HG03521 (cell line): ENCODE measurements at regions not wholly inside any gene's neighbourhood (a gene's known extent, or its start where the extent isn't known, plus 50 kb on each side); places are given as distances from the start of the nearest gene placed in this dataset.

ENCODE experiments used
- ATAC-seq: cut with Tn5 transposase; IDR thresholded peaks from one replicate; pipeline ENCODE4 v1.9.1; 2021; ENCODE audit warnings: mild to moderate bottlenecking, moderate library complexity; ENCODE audit not compliant: unreplicated experiment

DNA sequence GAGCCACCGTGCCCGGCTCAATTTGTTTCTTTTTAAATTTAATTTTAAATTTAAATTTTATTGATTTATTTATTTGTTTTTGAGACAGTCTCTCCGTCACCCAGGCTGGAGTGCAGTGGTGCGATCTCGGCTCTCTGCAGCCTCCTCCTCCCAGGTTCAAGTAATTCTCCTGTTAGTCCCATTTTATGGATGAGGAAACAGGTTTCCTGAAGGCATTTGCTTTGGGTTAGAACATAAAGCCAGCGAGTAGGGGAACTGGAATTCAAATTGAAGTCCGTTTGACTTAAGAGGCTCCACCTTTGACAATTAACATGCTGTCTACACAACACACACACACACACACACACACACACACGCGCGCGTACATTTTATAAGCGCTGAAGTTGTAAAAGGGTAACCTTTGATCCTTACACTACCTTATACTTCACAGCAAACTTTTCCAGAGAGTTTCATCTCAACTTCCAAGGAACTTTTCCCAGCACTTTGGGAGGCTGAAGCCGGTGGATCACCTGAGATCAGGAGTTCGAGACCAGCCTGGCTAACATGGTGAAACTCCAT, 232.0 kb downstream of the BCAS1 start:
- ATAC-seq, result no peak

DNA sequence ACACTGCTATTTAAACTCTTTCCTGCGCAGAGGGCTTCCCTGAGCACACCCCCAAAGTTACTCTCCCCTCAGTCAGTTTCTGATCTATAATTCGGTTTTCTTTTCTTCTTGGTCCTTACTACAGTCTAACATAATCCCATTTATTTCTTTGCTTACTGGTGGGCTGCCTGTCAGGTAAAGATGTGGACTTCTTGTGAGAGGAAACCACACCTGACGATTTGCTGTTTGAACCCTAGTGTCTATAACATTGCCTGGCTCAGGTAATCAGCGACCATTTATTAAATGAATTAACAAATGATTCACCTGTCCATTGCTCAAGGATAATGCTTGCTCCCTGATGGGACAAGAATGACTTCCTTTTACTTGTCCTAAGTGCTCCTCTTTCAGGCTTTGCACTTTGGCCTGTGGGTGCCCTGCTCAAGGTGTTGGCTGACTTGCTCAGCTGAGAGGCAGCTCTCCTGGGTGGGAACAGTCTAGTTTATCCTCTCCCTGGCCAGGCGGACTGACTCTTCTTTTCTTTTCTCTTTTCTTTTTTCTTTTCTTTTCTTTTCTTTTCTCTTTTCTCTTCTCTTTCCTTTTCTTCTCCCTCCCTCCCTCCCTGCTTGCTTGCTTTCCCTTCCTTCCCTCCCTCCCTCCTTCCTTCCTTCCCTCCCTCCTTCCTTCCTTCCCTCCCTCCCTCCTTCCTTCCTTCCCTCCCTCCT, 233.1 kb downstream of the BCAS1 start:
- ATAC-seq, result no peak

DNA sequence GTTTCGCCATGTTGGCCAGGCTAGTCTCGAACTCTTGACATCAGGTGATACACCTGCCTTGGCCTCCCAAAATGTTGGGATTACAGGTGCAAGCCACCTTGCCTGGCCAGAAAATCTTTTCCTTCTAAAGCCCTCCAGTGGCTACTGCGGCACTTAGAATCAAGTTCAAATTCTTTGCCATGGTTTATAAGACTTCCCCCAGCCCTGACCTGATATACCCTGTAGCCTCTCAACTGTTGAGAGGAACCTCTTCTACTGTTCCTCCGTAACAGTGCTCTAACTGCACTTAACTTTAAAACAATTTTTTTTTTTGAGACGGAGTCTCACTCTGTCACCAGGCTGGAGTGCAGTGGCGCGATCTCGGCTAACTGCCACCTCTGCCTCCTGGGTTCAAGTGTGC, 235.6 kb downstream of the BCAS1 start:
- no peak for ATAC-seq

DNA sequence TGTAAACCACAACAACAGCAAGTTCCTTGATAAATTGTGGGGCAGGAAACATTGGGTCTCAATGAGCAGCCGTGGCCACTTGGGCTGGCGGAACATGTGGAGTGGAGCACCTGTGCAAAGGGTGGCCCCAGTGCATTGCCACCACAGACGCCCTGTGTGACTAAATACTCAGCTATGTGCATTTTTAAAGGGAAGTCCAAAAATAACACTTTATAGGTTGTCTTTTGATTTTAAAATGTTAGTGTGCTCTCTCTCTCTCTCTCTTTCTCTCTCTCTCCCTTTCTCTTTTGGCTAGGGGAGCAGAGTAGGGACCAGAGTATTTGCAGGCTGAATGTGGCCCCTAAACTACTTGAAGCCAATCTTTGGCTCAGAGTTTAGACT, 236.3 kb downstream of the BCAS1 start:
- no peak for ATAC-seq

DNA sequence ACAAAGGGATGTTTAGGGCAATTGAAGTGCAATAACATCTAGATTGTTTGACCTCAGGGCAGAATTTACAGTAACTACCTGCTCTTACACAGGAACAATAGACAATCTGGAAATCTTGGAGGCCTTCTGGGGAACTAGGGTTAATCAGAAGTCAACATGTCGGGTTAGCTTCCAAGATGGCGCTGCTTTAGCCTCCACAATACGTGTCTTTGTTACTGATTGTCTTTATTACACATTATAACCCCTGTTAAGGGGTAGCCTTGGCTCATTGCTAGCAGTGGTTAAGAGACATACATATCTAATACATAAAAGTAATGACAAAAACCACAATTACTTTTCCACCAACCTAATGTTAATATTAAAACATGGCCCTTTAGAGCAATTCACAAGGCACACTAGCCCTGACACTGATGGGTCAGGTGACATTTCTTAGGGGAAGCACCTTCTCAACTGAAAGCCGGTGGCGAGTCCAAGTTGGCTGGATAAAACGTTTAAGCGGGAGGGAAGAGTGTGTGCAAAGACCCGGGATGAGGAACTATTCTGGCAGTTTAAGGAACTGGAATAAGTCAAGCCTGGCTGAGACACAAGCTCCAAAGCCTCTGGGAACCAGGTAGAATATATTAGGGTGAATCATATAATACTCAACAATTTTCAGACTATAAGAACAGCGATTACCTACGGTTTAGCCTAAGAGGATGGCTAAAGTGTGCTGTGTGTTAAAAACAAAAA, 236.9 kb downstream of the BCAS1 start:
- no peak for ATAC-seq

DNA sequence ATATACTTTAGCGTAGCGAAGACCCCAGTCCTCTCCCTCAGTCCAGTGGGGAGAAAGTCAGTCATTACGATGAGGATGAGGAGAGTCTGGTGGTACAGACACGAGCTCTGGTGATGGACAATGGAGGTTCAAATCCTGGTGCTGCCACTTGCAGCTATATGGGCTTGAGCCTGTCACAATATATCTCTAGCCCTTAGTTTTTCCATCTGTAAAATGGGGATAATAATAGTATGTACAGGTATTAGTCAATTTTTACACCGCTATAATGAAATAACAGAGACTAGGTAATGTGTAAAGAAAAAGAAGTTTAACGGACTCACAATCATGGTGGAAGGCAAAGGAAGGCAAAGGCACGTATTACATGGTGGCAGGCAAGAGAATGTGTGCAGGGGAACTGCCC, 237.9 kb downstream of the BCAS1 start:
- ATAC-seq, result no peak

DNA sequence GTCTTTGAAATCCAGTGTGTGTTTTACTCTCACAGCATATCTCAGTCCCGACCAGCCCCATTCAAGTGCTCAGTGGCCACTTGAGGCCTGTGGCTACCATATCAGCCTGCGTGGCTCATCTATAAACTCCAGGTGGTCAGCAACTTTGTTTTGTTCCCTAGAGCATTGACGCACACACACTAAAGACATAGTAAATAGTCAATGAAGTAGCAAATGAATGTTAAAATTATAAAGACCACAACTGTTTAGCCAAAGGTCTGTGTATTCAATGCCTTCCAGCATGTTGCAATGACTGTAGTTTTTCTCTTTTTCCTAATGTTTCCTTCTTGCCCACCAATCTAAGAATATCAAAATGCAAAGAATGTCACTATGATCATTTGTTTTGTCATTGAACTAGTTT, 238.2 kb upstream of the ZNF217 start:
- no peak for ATAC-seq

DNA sequence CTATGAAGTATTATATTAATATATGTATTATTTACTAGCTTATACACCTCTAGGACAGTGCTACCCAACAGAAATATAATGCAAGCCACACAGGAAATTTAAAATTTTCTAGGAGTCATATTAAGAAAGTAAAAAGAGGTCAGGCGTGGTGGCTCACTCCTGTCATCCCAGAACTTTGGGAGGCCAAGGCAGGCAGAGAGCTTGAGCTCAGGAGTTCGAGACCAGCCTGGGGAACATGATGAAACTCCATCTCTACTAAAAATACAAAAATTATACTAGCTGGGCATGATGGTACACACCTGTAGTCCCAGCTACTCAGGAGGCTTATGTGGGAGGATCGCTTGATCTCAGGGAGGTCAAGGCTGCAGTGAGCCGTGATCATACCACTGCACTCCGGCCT, 237.6 kb upstream of the ZNF217 start:
- ATAC-seq, result no peak

DNA sequence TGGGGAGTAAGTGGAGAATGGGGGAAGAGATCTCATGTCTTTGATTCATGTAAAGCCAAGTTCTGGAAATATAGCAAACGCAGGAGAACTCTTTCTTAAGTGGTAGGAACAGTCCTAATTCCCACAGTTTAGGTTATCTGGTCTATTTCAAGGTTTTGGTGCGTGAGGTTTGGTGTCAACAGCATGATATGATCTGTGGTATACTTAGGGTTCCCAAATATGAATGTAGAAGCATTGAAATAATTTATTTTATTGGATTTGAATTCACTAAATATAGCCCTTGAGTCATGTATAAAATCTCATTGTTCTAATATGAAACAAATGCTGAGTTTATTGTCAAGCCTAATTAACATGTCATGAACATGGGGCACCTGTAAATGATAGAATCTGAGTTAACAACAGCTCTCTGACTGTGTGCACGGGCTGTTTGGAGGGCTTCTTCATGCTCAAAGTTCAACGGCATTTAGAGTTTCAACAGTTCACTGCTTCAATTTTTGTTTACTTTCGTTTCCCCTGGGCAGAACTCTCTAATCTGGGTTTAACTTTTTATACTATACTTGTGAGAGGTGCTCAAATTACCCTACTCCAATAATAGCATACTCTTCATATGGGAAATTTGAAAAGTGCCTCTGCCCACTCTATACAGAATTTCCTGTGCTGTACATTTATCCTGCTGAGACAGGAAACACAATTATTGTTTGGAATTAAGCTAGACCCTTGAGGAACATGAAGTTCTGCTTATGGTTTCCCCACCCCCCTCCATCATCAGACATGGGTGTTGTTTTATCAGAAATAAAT, 236.3 kb upstream of the ZNF217 start:
- ATAC-seq, result no peak

DNA sequence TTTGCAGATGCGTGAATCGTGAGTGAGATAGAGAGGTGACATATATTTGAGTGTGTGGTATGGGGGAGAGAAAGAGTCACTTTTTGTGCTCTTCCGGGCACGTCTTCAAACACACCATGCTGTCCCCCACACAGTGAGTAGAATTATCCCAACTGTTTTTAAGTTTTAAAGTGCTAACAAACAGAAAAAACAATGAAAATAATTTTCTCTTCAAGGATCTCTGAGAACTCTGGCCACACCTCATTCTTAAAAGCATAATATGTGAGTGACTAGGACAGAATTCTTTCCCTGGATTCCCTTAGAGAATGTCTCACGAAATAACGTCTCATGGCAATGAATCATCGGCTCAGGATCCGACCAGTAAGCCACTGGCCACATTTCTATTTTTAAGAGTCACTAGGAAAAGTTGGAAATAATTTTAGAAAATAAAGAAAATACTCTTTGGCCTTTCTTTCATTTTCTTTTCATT, 235.7 kb upstream of the ZNF217 start:
- no peak for ATAC-seq

DNA sequence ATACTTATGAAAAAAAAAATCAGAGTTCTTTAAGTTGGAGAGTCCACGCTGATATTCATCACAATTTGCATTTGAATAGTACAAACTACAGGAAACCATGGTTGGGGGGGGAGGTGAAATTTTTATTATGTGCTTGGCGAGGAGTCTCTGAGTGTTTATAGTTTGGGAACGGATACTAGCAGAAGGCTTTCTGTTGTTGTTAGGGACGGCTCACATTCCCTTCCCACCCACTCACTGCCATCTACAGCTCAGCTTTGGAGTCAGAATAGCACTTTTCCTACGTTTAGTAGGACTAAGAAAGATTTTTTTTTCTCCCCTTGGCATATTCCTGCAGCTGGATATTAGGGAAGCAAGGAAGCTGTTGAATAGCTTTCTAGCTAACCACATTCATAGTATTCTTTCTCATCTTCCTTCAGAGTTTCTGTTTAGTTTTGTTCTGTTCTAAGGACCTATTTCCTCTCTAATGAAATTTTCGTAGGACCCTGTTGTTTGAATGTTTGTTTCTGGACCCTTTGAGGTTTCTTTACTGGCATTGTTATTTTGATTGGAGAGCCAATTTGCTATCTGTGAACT, 235.1 kb upstream of the ZNF217 start:
- ATAC-seq, result no peak

DNA sequence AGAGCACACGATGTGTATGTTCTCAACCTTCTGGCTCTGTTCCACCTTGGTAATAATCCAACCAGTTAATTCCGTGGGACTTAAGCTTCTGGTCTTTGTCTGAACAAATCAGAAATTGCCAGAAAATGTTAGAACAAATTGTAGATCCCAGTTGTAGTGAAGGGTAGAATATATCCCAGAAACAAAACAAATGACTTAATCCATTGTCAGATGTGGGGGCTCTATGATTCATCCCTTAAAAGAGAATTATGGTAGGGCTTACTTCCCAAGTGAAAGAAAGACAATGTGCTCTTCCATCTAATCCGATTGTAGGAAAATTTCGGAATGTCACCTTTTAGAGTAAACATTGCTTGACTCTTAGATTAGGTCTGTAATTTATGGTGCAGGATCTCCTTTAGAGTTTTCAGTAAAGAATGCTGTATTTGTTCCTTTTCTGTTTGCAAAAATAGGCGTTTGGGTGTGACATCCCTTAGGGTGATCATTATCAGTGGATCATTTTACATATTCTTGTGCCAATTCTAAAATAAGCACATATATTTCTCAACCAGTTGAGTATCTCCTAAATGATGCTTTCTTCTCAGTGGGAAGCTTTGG, 234.5 kb upstream of the ZNF217 start:
- ATAC-seq, result no peak

DNA sequence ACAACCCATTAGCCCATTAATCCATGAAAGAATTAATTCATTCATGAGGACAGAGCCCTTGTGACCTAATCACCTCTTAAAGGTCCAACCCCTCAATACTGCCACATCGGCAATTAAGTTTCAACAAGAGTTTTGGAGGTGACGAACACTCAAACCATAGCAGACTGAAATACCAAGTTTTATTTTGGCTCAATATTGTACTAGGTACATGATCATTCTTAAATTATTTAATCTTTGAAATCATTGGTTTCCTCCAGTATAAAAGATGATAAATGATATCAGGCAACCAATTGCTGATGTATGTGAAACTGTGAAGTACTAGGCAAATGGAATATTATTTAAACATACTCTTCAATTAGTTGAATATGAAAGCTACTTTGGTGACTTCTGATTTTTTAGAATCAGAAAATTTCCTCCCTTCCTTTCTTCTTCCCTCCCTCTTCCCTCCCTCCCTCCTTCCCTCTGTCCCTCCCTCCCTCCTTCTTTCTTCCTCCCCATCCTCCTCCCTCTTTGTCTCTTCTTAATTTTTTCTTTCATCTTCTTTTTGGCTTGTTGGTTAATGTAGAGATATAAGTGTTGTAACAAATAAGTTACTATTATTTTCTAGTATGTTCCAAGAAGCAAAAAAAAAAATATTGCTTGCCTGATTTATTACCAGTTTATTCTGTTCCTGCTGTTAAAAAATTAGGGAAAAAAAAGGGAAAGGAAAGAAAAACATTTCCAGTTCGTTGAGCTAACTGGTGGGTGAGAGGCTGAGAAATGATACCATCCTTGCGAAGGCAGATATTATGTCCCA, 233.9 kb upstream of the ZNF217 start:
- no peak for ATAC-seq

DNA sequence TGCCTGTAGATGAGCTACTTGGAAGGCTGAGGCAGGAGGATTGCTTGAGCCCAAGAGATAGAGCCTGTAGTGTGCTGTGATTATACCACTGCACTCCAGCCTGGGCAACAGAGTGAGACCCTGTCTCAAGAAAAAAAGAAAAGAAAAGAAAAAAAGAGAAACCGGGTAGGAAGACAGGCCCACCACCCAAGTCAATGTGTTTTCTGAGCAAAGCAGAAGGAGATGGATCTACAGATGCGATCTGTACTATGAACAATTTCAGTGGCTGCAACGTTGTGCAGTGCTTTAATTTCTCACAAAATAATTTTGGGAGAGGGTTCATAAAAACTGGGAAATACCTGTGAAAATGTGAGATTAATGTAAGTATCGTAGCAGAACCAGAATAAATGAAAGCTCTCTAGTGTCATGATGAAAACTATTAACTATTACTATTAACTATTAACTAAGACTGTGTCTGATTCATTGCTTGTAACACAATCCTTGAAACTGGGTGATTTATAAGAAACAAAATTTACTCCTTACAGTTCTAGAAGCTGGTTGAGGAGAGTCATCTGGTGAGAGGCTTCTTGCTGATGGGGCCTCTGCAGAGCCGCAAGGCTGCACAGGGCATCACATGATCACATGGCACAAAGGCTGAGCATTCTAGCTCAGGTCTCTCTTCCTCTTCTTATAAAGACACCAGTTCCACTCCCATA, 233.1 kb upstream of the ZNF217 start:
- peak; percentile 44 for ATAC-seq

DNA sequence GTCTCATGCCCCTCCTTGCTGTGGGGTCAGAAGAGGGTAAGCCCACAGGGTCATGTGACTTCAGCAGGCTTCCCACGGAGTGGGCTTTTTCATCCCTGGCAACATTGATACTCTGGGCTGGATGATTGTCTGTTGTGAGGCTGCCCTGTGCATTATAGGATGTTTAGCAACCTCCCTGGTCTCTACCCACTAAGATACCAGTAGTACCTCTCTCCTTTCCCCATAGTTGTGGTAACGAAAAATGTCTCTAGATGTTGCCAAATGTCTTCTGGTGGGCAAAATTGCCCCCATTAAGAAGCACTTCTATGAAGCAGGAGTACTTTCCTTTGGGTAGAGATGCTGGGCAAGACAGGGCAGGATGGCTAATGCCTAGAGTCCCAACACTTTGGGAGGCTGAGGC, 232.5 kb upstream of the ZNF217 start:
- no peak for ATAC-seq

DNA sequence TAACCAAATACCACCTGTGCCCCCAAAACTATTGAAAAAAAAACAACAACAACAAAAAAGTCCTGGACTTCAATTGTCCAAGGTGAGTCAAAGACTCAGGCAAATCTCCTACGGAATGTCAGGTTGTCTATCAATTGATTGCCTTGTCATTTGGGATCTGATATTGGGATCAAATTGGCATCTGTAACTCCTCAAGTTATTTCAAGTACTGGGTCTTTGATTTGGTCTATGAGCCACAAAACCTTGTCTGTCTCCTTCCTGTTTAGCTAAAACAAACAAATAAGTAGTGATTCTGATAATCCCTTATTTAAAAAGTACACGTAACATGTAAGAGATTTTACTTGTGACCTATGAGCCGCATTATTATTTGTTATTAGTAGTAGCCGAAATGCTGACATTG, 231.6 kb upstream of the ZNF217 start:
- no peak for ATAC-seq

DNA sequence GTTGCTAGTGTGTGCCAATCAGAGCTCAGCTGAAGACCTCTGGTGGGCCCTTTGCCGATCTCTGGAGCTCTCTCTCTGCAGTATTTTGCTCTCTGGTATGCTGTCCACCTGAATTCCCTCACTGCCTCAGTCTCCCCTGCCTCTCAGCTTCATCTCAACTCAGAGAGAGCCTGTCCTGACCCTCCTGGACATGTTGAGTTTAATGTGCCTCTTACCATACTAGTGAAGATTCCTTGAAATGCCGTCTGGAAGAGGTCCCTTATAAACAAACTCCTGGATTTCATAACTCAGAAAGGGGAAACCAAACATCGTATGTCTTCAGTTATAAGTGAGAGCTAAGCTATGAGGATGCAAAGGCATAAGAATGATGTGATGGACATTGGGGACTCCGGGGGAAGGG, 231.1 kb upstream of the ZNF217 start:
- no peak for ATAC-seq

DNA sequence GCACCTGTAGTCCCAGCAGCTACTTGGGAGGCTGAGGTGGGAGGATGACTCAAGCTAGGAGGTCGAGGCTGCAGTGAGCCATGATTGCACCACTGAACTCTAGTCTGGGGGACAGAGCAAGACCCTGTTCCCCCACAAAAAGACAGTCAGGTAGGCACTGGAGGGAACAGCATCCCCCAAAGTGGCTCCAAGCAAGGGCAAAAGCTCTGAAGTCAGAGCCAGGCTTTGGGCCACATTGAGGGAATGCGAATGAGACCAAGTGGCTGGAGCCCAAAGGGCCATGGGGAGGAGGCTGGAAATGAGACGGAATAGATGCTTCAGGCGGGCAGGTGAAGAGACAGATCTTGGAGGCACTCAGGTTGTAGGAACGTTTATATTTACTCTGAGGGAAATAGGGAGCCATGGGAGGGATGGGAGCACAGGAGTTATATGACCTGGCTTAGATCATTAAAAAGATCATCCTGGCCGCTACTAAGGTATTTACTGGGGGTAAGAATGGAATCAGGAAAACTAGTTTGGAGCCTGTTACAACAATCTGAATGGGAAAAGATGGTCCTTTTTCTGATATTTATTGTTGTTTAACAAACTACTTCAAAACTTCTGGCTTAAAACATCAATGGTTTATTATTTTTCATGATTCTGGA, 229.6 kb upstream of the ZNF217 start:
- ATAC-seq, result no peak

DNA sequence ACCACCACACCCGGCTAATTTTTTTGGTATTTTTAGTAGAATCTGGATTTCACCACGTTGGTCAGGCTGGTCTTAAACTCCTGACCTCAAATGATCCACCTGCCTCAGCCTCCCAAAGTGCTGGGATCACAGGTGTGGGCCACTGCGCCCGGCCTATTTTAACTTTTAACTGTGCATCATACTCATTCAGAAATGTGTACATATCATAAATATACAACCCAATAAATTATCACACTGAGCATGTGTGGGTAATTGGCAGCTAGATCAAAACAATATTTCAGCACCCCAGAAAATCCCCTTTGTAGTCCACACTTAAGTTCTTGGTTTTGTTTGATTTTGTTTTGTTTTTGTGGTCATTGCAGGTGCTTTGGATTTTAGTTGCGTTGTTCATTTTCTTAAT, 228.9 kb upstream of the ZNF217 start:
- no peak for ATAC-seq
